IMR-90 (cell line): ENCODE measurements at regions not wholly inside any gene's neighbourhood (a gene's known extent, or its start where the extent isn't known, plus 50 kb on each side); places are given as distances from the start of the nearest gene placed in this dataset.

Experiments
- CEBPB ChIP-seq: IDR thresholded peaks from 2 replicates; pipeline ENCODE4 v1.6.1; 2012; ENCODE audit warnings: low read depth, low read length, improper control_type of control experiment
- FOS ChIP-seq: fragments of 150-350 bp; IDR thresholded peaks from 2 replicates; pipeline ENCODE4 v1.6.1; 2016; ENCODE audit warnings: low read depth, low read length
- MAZ ChIP-seq: IDR thresholded peaks from 2 replicates; pipeline ENCODE4 v1.6.1; 2012; ENCODE audit warnings: low read depth, mild to moderate bottlenecking, low read length, improper control_type of control experiment, moderate library complexity, borderline replicate concordance
- MXI1 ChIP-seq: IDR thresholded peaks from 2 replicates; pipeline ENCODE4 v1.6.1; 2012; ENCODE audit warnings: low read depth, mild to moderate bottlenecking, low read length, moderate library complexity, borderline replicate concordance
- NFE2L2 ChIP-seq: fragments of 150-350 bp; IDR thresholded peaks from 2 replicates; pipeline ENCODE4 v1.6.1; 2016; ENCODE audit warnings: low read depth, mild to moderate bottlenecking, low read length
- POLR2A ChIP-seq: IDR thresholded peaks from 2 replicates; pipeline ENCODE4 v1.6.1; 2012; ENCODE audit warnings: mild to moderate bottlenecking, low read depth, low read length
- SMC3 ChIP-seq: fragments of 150-350 bp; IDR thresholded peaks from 2 replicates; pipeline ENCODE4 v1.6.1; 2016; ENCODE audit warnings: low read depth, mild to moderate bottlenecking, antibody characterized with exemption, low read length, moderate library complexity
- TF ChIP-seq, protein P1 (sequence below): conservative IDR thresholded peaks from 2 replicates; pipeline ENCODE4 v1.5.1; 2012; ENCODE audit warnings: mild to moderate bottlenecking, low read depth, low read length, improper control_type of control experiment
- TF ChIP-seq, protein P2 (sequence below): fragments of 150-350 bp; IDR thresholded peaks from 2 replicates; pipeline ENCODE4 v1.6.1; 2016; ENCODE audit warnings: low read depth, mild to moderate bottlenecking, low read length, moderate library complexity, borderline replicate concordance

DNA sequence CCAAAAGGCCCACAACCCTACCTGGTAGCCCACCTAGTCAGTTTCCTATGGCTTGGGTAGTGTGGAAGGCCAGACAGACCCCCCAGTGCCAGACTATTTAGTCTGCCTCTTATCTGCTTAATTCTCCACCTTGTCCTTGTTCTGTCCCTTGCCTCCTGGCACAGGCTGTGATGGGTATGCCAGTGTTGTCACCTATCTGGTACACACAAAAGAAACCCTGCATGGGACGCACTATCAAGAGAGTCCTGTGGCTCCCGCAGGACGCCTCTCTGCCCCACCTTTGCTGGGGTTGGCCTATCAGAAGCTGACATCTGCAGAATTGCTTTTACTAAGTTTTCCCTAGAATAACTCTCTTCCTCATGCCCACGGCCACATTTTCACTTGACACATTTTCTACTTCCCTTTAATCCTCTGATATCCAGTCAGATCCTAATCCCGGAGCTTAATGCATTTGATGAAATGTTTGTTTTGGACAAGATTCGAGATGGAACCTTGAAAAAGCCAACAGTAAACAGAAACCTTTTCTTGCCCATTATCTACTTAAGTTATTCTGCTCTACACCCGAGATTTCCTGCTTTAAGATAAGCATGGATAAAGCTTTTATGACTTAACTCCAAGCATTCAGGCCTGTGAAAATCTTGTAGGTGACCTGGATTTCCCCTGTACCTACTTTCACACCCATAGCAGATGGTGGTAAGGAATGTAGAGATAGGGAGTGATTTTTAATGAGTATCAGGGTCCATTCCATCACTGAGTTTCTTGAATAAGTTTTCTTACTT is 468.5 kb downstream of the ZNF608 start:
- TF ChIP-seq, protein P1, sequence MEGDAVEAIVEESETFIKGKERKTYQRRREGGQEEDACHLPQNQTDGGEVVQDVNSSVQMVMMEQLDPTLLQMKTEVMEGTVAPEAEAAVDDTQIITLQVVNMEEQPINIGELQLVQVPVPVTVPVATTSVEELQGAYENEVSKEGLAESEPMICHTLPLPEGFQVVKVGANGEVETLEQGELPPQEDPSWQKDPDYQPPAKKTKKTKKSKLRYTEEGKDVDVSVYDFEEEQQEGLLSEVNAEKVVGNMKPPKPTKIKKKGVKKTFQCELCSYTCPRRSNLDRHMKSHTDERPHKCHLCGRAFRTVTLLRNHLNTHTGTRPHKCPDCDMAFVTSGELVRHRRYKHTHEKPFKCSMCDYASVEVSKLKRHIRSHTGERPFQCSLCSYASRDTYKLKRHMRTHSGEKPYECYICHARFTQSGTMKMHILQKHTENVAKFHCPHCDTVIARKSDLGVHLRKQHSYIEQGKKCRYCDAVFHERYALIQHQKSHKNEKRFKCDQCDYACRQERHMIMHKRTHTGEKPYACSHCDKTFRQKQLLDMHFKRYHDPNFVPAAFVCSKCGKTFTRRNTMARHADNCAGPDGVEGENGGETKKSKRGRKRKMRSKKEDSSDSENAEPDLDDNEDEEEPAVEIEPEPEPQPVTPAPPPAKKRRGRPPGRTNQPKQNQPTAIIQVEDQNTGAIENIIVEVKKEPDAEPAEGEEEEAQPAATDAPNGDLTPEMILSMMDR = no peak
- no peak for TF ChIP-seq POLR2A
- no peak for TF ChIP-seq SMC3
- TF ChIP-seq MAZ = no peak
- TF ChIP-seq, protein P2, sequence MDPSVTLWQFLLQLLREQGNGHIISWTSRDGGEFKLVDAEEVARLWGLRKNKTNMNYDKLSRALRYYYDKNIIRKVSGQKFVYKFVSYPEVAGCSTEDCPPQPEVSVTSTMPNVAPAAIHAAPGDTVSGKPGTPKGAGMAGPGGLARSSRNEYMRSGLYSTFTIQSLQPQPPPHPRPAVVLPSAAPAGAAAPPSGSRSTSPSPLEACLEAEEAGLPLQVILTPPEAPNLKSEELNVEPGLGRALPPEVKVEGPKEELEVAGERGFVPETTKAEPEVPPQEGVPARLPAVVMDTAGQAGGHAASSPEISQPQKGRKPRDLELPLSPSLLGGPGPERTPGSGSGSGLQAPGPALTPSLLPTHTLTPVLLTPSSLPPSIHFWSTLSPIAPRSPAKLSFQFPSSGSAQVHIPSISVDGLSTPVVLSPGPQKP = no peak
- no peak for TF ChIP-seq NFE2L2
- no peak for TF ChIP-seq CEBPB
- no peak for TF ChIP-seq FOS
- no peak for TF ChIP-seq MXI1
